Panc1 (cell line): ENCODE measurements at regions not wholly inside any gene's neighbourhood (a gene's known extent, or its start where the extent isn't known, plus 50 kb on each side); places are given as distances from the start of the nearest gene placed in this dataset.

Source experiments
- CTCF ChIP-seq: fragments of 450-650 bp; IDR thresholded peaks from 2 replicates; pipeline ENCODE4 v1.5.1; 2017; ENCODE audit warnings: mild to moderate bottlenecking
- POLR2AphosphoS5 ChIP-seq: IDR thresholded peaks from 2 replicates; pipeline ENCODE4 v1.6.1; 2012; ENCODE audit warnings: mild to moderate bottlenecking, low read depth, low read length, moderate library complexity

- no peak for TF ChIP-seq POLR2AphosphoS5
- TF ChIP-seq CTCF: no peak
Observed at GRCh38 chr5:104367978-104368377, 805.4 kb upstream of the NUDT12 start.
